GM23338 (cell line): ENCODE measurements at regions not wholly inside any gene's neighbourhood (a gene's known extent, or its start where the extent isn't known, plus 50 kb on each side); places are given as distances from the start of the nearest gene placed in this dataset.

Experiments used
- ATAC-seq: fragments of 200-7000 bp; cut with Tn5 transposase; 3 replicates; pipeline ENCODE4 v1.9.1; 2020
- DNase-seq: peaks from one replicate; pipeline ENCODE4 v3.0.0-alpha.2; 2015; ENCODE audit warnings: low spot score
- H2AFZ ChIP-seq: fragments of 200-600 bp; sonication (generic); 2 replicates; pipeline ENCODE4 v1.8.0; 2016; ENCODE audit warnings: antibody characterized with exemption, mild to moderate bottlenecking, moderate library complexity
- H3F3A ChIP-seq: fragments of 200-600 bp; sonication (generic); replicated peaks from 2 replicates; pipeline ENCODE4 v1.8.0; 2017; ENCODE audit warnings: antibody characterized with exemption, mixed run types, low read depth
- H3K27ac ChIP-seq: fragments of 200-600 bp; sonication (generic); 2 replicates; pipeline ENCODE4 v1.6.1; 2016; ENCODE audit warnings: low read depth
- H3K27me3 ChIP-seq: fragments of 200-600 bp; sonication (generic); 2 replicates; pipeline ENCODE4 v1.8.0; 2016; ENCODE audit warnings: mild to moderate bottlenecking, mixed run types, moderate library complexity; ENCODE audit not compliant: insufficient read depth
- H3K36me3 ChIP-seq: fragments of 200-600 bp; sonication (generic); 2 replicates; pipeline ENCODE4 v1.8.0; 2016; ENCODE audit warnings: mild to moderate bottlenecking; ENCODE audit not compliant: insufficient read depth
- H3K4me1 ChIP-seq: fragments of 200-600 bp; sonication (generic); 2 replicates; pipeline ENCODE4 v1.8.0; 2016; ENCODE audit warnings: mild to moderate bottlenecking, moderate library complexity; ENCODE audit not compliant: insufficient read depth
- H3K4me2 ChIP-seq: fragments of 200-600 bp; sonication (generic); 2 replicates; pipeline ENCODE4 v1.7.1; 2017; ENCODE audit warnings: mixed run types
- H3K4me3 ChIP-seq: fragments of 200-600 bp; sonication (generic); 2 replicates; pipeline ENCODE4 v1.6.1; 2016; ENCODE audit warnings: mixed run types
- H3K79me2 ChIP-seq: fragments of 200-600 bp; sonication (generic); replicated peaks from 2 replicates; pipeline ENCODE4 v1.8.0; 2017; ENCODE audit warnings: mild to moderate bottlenecking; ENCODE audit not compliant: insufficient read depth
- H3K9me2 ChIP-seq: fragments of 200-600 bp; sonication (generic); 2 replicates; pipeline ENCODE4 v1.8.0; 2017; ENCODE audit not compliant: insufficient read depth
- H4K20me1 ChIP-seq: fragments of 200-600 bp; sonication (generic); replicated peaks from 2 replicates; pipeline ENCODE4 v1.8.0; 2017; ENCODE audit warnings: mild to moderate bottlenecking; ENCODE audit not compliant: insufficient read depth
- H3K27ac Mint-ChIP-seq: 2 replicates; pipeline ENCODE4 v1.8.0; 2020; ENCODE audit warnings: inconsistent platforms, mild to moderate bottlenecking, moderate library complexity, mixed read lengths
- H3K27me3 Mint-ChIP-seq: 3 replicates; pipeline ENCODE4 v1.8.0; 2022; ENCODE audit warnings: low read depth, mild to moderate bottlenecking, moderate library complexity, mixed read lengths, inconsistent platforms; ENCODE audit not compliant: insufficient read depth, poor library complexity
- H3K36me3 Mint-ChIP-seq: 3 replicates; pipeline ENCODE4 v1.8.0; 2021; ENCODE audit warnings: low read depth, mild to moderate bottlenecking, inconsistent platforms, moderate library complexity, mixed read lengths
- H3K4me1 Mint-ChIP-seq: 3 replicates; pipeline ENCODE4 v1.8.0; 2020; ENCODE audit warnings: mild to moderate bottlenecking, inconsistent platforms, mixed read lengths
- H3K4me3 Mint-ChIP-seq: 3 replicates; pipeline ENCODE4 v1.8.0; 2021; ENCODE audit warnings: moderate library complexity, mild to moderate bottlenecking, inconsistent platforms, mixed read lengths
- H3K9me3 Mint-ChIP-seq: 3 replicates; pipeline ENCODE4 v1.8.0; 2020; ENCODE audit warnings: moderate library complexity, mild to moderate bottlenecking, inconsistent platforms, mixed read lengths
- CREB1 ChIP-seq: fragments of 250-450 bp; sonication (Bioruptor Pico); IDR thresholded peaks from 2 replicates; pipeline ENCODE4 v1.5.0; 2020; ENCODE audit warnings: low read depth, mild to moderate bottlenecking, moderate library complexity
- CTCF ChIP-seq, 2 experiments: fragments of 200-600 bp in 1 of 2; sonication (generic) in 1 of 2; conservative IDR thresholded peaks; 2 replicates each; pipeline versions ENCODE4 v1.5.1 to v1.6.1; 2016 to 2017; ENCODE audit warnings: antibody characterized with exemption in 2 of 2, low read depth in 2 of 2, mild to moderate bottlenecking in 2 of 2, moderate library complexity in 1 of 2
- ETS1 ChIP-seq: IDR thresholded peaks from 2 replicates; pipeline ENCODE4 v1.6.1; 2016; ENCODE audit warnings: antibody characterized with exemption
- EZH2 ChIP-seq: fragments of 200-600 bp; sonication (generic); IDR thresholded peaks from one replicate; pipeline ENCODE4 v1.8.0; 2017; ENCODE audit warnings: antibody characterized with exemption, mild to moderate bottlenecking, low read depth; ENCODE audit not compliant: unreplicated experiment
- EZH2phosphoT487 ChIP-seq: fragments of 200-600 bp; sonication (generic); IDR thresholded peaks from one replicate; pipeline ENCODE4 v1.8.1; 2018; ENCODE audit warnings: antibody characterized with exemption; ENCODE audit not compliant: unreplicated experiment
- JUNB ChIP-seq: IDR thresholded peaks from one replicate; pipeline ENCODE4 v1.6.1; 2016; ENCODE audit warnings: antibody characterized with exemption; ENCODE audit not compliant: unreplicated experiment
- NANOG ChIP-seq: IDR thresholded peaks from 2 replicates; pipeline ENCODE4 v1.6.1; 2016; ENCODE audit warnings: antibody characterized with exemption, borderline replicate concordance
- POLR2AphosphoS5 ChIP-seq: IDR thresholded peaks from 2 replicates; pipeline ENCODE4 v1.6.1; 2016; ENCODE audit warnings: antibody characterized with exemption, low read depth
- REST ChIP-seq: IDR thresholded peaks from one replicate; pipeline ENCODE4 v1.6.1; 2018; ENCODE audit warnings: antibody characterized with exemption; ENCODE audit not compliant: unreplicated experiment
- STAT1 ChIP-seq: IDR thresholded peaks from one replicate; pipeline ENCODE4 v1.6.1; 2016; ENCODE audit warnings: antibody characterized with exemption; ENCODE audit not compliant: unreplicated experiment
- ZNF114 ChIP-seq: fragments of 250-450 bp; sonication (Bioruptor Pico); IDR thresholded peaks from 2 replicates; pipeline ENCODE4 v1.5.0; 2020; ENCODE audit warnings: mild to moderate bottlenecking, moderate library complexity
- ZNF331 ChIP-seq: fragments of 250-450 bp; sonication (Bioruptor Pico); IDR thresholded peaks from 2 replicates; pipeline ENCODE4 v1.5.0; 2020; ENCODE audit warnings: low read depth, mild to moderate bottlenecking, moderate library complexity
- ZNF462 ChIP-seq: fragments of 250-450 bp; sonication (Bioruptor Pico); IDR thresholded peaks from 2 replicates; pipeline ENCODE4 v1.5.0; 2020; ENCODE audit warnings: mild to moderate bottlenecking, moderate library complexity

GRCh38 chr12:11962860-11963259 lies 107.9 kb upstream of the BCL2L14 start:
- no peaks in the 10 kb centered on the region for H4K20me1 ChIP-seq
- no peaks in the 10 kb centered on the region for H3F3A ChIP-seq
- no peaks in the 10 kb centered on the region for H3K79me2 ChIP-seq
- no peak overlapping the region for H2AFZ ChIP-seq
- DNase-seq (no peak), ATAC-seq (no peak)
- H3K4me1 ChIP-seq: no peaks in the 10 kb centered on the region
- H3K27me3 Mint-ChIP-seq: peaks cover 10% of the 10 kb centered on the region
- H3K27me3 ChIP-seq: no peaks in the 10 kb centered on the region
- H3K4me3 Mint-ChIP-seq: no peak overlapping the region
- peaks cover 19% of the 10 kb centered on the region for H3K4me1 Mint-ChIP-seq
- H3K9me2 ChIP-seq: no peaks in the 10 kb centered on the region
- H3K36me3 ChIP-seq: no peaks in the 10 kb centered on the region
- no peak overlapping the region for H3K4me3 ChIP-seq
- no peak overlapping the region for H3K27ac ChIP-seq
- H3K36me3 Mint-ChIP-seq: no peaks in the 10 kb centered on the region
- TF ChIP-seq STAT1: no peak
- no peak for TF ChIP-seq NANOG
- TF ChIP-seq ZNF331: no peak
- no peak for TF ChIP-seq EZH2phosphoT487
- TF ChIP-seq CTCF (conservative IDR thresholded peaks at IDR 0.05; ENCODE audit: low read depth in 2 of 2): no peak
- TF ChIP-seq ETS1: no peak
- no peak for TF ChIP-seq ZNF462 (CRISPR knock-in tag)
- TF ChIP-seq POLR2AphosphoS5: no peak
- TF ChIP-seq JUNB: no peak
- no peak for TF ChIP-seq CREB1 (CRISPR knock-in tag)
- no peak for TF ChIP-seq REST
- no peak for TF ChIP-seq EZH2
- no peak for TF ChIP-seq ZNF114 (CRISPR knock-in tag)
- no peak overlapping the region for H3K27ac Mint-ChIP-seq
- H3K9me3 Mint-ChIP-seq: peaks cover 6% of the 10 kb centered on the region; the same call in 1 of the 3 replicates
- no peak overlapping the region for H3K4me2 ChIP-seq
